WERI-Rb-1 (cell line): ENCODE measurements at regions not wholly inside any gene's neighbourhood (a gene's known extent, or its start where the extent isn't known, plus 50 kb on each side); places are given as distances from the start of the nearest gene placed in this dataset.

Experiments
- DNase-seq: peaks from one replicate; pipeline ENCODE4 v3.0.0-alpha.2; 2020
- H3K27ac ChIP-seq: fragments of 250-450 bp; sonication (Bioruptor Pico); 2 replicates; pipeline ENCODE4 v1.5.1; 2020; ENCODE audit warnings: mild to moderate bottlenecking, moderate library complexity
- H3K27me3 ChIP-seq: fragments of 250-450 bp; sonication (Bioruptor Pico); 2 replicates; pipeline ENCODE4 v1.5.1; 2021; ENCODE audit warnings: mild to moderate bottlenecking, low read depth, moderate library complexity; ENCODE audit not compliant: insufficient read depth, severe bottlenecking
- H3K36me3 ChIP-seq: fragments of 250-450 bp; sonication (Bioruptor Pico); 2 replicates; pipeline ENCODE4 v1.5.1; 2020; ENCODE audit warnings: mild to moderate bottlenecking, moderate library complexity
- H3K4me3 ChIP-seq: 2 replicates; pipeline ENCODE4 v1.5.1; 2011; ENCODE audit warnings: low read depth, mild to moderate bottlenecking, control low read depth, low read length
- H3K9me3 ChIP-seq: fragments of 250-450 bp; sonication (Bioruptor Pico); 2 replicates; pipeline ENCODE4 v1.5.1; 2021; ENCODE audit warnings: mild to moderate bottlenecking, moderate library complexity; ENCODE audit not compliant: severe bottlenecking
- CTCF ChIP-seq: IDR thresholded peaks from 2 replicates; pipeline ENCODE4 v1.5.1; 2011; ENCODE audit warnings: low read depth, mild to moderate bottlenecking, control low read depth, inconsistent platforms, low read length

GRCh38 chrX:94612140-94612539 lies 938.1 kb downstream of the FAM133A start:
- no peaks in the 10 kb centered on the region for H3K36me3 ChIP-seq
- TF ChIP-seq CTCF = no peak
- H3K9me3 ChIP-seq = no peaks in the 10 kb centered on the region
- H3K4me3 ChIP-seq = no peak overlapping the region
- H3K27me3 ChIP-seq = peaks cover 4% of the 10 kb centered on the region
- no peak for DNase-seq
- no peak overlapping the region for H3K27ac ChIP-seq

GRCh38 chrX:94633237-94633636 lies 959.2 kb downstream of the FAM133A start:
- H3K4me3 ChIP-seq = no peak overlapping the region
- TF ChIP-seq CTCF = no peak
- H3K27ac ChIP-seq = no peak overlapping the region
- no peak for DNase-seq
- H3K36me3 ChIP-seq = no peaks in the 10 kb centered on the region
- H3K27me3 ChIP-seq = peaks cover 11% of the 10 kb centered on the region
- no peaks in the 10 kb centered on the region for H3K9me3 ChIP-seq

- H3K4me3 ChIP-seq = no peak overlapping the region
- no peaks in the 10 kb centered on the region for H3K9me3 ChIP-seq
- no peak for DNase-seq
- peaks cover 3% of the 10 kb centered on the region for H3K27me3 ChIP-seq
- no peak for TF ChIP-seq CTCF
- H3K27ac ChIP-seq = no peak overlapping the region
- no peaks in the 10 kb centered on the region for H3K36me3 ChIP-seq
Observed at GRCh38 chrX:94635003-94635402, 961.0 kb downstream of the FAM133A start.

- no peak for DNase-seq
- Histone ChIP-seq H3K27ac (no peak overlapping the region), H3K9me3 (no peaks in the 10 kb centered on the region), H3K4me3 (no peak overlapping the region), H3K36me3 (no peaks in the 10 kb centered on the region), H3K27me3 (peaks cover 17% of the 10 kb centered on the region)
- no peak for TF ChIP-seq CTCF
Observed at GRCh38 chrX:94645726-94646125, 971.7 kb downstream of the FAM133A start.

- no peaks in the 10 kb centered on the region for H3K27me3 ChIP-seq
- DNase-seq = no peak
- no peaks in the 10 kb centered on the region for H3K9me3 ChIP-seq
- H3K4me3 ChIP-seq = no peak overlapping the region
- TF ChIP-seq CTCF = no peak
- H3K36me3 ChIP-seq = no peaks in the 10 kb centered on the region
- H3K27ac ChIP-seq = no peak overlapping the region
Observed at GRCh38 chrX:94655180-94655579, 981.2 kb downstream of the FAM133A start.

GRCh38 chrX:94662689-94663088 lies 988.7 kb downstream of the FAM133A start:
- H3K9me3 ChIP-seq = no peaks in the 10 kb centered on the region
- TF ChIP-seq CTCF = no peak
- no peaks in the 10 kb centered on the region for H3K36me3 ChIP-seq
- no peak overlapping the region for H3K27ac ChIP-seq
- H3K4me3 ChIP-seq = no peak overlapping the region
- H3K27me3 ChIP-seq = peaks cover 3% of the 10 kb centered on the region
- no peak for DNase-seq
